Suprapubic skin (tissue), 3 donors: ENCODE measurements at regions not wholly inside any gene's neighbourhood (a gene's known extent, or its start where the extent isn't known, plus 50 kb on each side); places are given as distances from the start of the nearest gene placed in this dataset.
"Not testable (repeated sequence)": the region's sequence is repeated elsewhere in the genome, so short reads cannot be mapped to it uniquely, and the experiment has no call there.

Experiments used
- POLR2AphosphoS5 ChIP-seq, 3 donors: sonication (generic); formaldehyde crosslinking; IDR thresholded peaks; one replicate each; pipeline ENCODE4 v1.6.1; 2017; ENCODE audit warnings: antibody characterized with exemption in 3 of 3
- TF ChIP-seq, protein P1 (sequence below), 2 donors: fragments of 200-600 bp in 1 of 2; fragments of 450-650 bp in 1 of 2; sonication (generic) in 1 of 2; IDR thresholded peaks; one replicate each; pipeline ENCODE4 v1.5.1; 2016 to 2019; ENCODE audit warnings: antibody characterized with exemption in 2 of 2, mild to moderate bottlenecking in 1 of 2, moderate library complexity in 1 of 2

DNA sequence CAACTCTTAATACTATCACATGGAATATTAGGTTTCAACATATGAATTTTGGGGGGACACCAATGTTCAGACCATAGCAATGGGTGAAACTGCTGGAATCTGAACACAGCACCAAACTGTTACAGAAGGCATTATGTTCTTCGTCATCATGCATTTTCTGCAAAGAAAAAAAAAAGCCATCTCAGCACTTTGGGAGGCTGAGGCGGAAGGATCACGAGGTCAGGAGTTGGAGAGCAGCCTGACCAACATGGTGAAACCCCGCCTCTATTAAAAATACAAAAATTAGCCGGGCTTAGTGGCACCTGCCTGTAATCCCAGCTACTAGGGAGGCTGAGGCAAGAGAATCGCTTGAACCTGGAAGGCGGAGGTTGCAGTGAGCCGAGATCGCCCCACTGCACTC is 80.9 kb upstream of the DGKG start:
- TF ChIP-seq, protein P1, sequence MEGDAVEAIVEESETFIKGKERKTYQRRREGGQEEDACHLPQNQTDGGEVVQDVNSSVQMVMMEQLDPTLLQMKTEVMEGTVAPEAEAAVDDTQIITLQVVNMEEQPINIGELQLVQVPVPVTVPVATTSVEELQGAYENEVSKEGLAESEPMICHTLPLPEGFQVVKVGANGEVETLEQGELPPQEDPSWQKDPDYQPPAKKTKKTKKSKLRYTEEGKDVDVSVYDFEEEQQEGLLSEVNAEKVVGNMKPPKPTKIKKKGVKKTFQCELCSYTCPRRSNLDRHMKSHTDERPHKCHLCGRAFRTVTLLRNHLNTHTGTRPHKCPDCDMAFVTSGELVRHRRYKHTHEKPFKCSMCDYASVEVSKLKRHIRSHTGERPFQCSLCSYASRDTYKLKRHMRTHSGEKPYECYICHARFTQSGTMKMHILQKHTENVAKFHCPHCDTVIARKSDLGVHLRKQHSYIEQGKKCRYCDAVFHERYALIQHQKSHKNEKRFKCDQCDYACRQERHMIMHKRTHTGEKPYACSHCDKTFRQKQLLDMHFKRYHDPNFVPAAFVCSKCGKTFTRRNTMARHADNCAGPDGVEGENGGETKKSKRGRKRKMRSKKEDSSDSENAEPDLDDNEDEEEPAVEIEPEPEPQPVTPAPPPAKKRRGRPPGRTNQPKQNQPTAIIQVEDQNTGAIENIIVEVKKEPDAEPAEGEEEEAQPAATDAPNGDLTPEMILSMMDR (IDR thresholded peaks at IDR 0.05): not testable (repeated sequence)
- not testable (repeated sequence) for TF ChIP-seq POLR2AphosphoS5 (IDR thresholded peaks at IDR 0.05)
